KG1 (cell line): ENCODE measurements at regions not wholly inside any gene's neighbourhood (a gene's known extent, or its start where the extent isn't known, plus 50 kb on each side); places are given as distances from the start of the nearest gene placed in this dataset.

ENCODE experiments used
- DNase-seq: peaks from one replicate; lab custom pipeline; 2025; lab: John Stamatoyannopoulos, UW

DNA sequence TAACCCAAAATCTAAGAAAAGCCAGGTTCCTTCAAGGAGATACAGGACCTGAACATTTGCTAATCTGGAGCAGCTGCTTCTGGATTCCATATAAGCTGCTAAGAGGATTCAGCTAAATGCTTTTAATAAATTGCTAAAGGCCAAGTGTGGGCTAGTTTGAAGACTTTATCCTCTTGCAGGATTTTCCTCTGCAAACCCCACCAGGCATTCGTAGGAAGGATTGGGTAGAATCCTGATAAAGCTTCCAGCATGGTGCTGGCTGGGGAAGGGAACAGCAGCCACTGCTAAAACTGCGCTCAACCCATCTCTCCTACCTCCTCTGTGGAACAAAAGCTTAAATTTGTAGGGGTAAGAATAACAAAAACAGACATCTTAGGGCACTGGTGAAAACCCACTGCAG is 61.3 kb upstream of the TAB3 start:
- DNase-seq: no peak

DNA sequence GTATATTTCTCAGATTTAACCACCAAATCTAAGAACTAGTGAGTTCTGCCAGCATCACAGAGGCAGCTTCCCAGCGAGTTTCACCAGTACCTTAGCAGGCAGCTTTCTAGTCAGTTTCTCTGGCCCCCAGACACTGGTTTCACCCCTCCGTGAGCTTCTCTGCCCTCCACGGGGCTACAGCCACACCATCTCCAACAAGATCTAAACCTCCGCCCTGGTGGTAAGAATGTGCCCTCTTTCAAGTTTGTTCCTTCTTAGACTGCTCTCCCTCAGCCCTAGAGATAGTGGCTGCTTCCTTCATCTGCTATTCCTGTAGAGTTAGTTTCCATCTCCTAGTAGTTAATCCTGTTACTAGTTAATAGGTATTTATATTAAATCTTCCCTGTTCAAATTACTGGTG is 60.5 kb upstream of the TAB3 start:
- DNase-seq: no peak

DNA sequence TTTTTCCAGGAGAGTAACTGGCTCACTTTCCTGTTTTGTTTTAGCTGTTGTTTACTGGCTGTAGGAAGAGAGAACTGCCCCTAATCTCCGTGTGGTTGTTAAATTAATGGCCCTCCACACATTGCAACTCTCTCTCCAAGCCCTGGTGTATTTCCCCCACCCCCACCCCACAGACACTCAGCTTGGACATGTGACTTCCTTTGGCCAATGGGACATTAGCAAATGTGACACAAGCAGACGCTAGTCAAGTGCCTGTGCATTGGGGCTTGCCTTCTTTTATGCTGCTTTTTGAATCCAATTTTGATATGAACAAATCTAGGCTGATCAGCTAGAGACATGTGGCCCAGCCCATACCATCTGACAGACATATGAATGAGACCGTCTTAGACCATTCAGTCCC is 59.6 kb upstream of the TAB3 start:
- DNase-seq: no peak

DNA sequence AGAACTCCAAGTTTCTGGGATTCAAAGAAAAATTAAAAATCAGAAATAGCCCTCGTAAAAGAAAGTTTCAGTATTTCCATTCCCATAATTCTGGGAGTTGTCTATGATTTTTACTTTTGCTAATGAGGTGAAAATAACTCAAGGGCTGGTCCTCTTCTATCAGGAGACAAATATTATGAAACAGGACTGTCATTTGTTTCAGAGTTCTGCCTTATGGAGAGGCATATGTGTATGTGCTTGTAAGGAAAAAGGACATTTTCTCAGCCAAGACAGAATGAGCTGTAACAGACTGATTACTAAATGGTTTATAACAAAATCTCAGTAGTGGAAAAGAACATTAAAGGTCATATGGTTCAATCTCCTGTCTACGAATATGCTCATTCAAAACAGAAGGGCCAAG is 59.0 kb upstream of the TAB3 start:
- DNase-seq: no peak

- no peak for DNase-seq
Measured at GRCh38 chrX:30943984-30944383, 54.9 kb upstream of the TAB3 start.

- no peak for DNase-seq
Measured at GRCh38 chrX:30941898-30942297, 52.8 kb upstream of the TAB3 start.

DNA sequence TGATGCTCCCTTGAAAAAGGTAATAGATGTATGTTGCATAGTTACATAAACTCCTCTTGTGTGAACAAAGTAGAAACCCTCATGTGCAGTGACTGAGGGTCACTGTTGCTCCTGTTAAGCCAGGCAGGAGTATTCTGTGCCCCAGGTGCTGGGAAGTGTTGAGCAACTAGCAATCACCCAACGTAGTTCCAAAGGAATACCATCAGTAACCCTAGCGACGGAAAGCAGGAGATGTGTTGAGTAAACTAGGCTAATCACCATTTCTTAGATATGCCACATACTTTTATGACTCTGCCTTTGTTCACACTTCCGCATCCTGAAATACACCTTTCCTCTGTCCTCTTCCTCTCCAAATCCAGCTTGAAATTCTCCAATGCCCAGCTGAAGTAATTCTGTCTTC is 50.9 kb upstream of the TAB3 start:
- no peak for DNase-seq
